ENCODE measurements at regions not wholly inside any gene's neighbourhood (a gene's known extent, or its start where the extent isn't known, plus 50 kb on each side); places are given as distances from the start of the nearest gene placed in this dataset.

DNA sequence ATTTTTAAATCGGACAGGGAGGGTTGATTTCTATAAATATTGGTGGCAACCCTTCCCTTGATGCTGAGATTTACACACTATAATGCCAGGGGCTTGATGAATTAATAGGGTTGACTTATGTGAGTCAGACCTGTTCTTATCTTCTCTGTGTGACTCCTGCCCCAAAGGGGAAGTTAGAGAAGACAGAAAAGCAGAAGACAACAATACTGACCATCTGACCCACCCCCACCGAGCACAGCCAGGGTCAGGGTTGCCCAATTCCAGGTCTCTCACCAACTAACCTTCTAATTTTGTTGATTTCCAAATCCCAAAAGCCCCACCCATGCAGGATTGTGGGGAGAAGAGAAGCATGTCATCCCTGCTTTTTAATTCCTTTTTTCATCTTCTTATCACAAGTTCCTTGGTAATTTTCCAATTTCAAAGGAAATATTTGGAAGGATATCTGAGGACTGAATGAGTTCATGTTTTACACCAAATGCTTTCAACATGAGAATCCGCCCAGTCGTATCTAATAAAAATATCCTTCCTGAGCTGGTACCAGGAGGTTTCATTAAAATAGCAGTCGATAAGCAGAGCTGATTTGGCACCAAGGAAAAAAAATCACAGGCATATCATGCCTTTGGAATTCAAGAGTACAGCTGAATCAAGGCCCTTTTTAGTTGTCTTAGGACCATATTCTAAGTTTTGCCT is 603.4 kb upstream of the CDH11 start:
- TF ChIP-seq CTCF (IDR thresholded peaks at IDR 0.05) (no peak), POLR2A (IDR thresholded peaks at IDR 0.05) (no peak)

Measured in uterus (tissue), 2 donors.